DND-41 (cell line): ENCODE measurements at regions not wholly inside any gene's neighbourhood (a gene's known extent, or its start where the extent isn't known, plus 50 kb on each side); places are given as distances from the start of the nearest gene placed in this dataset.

Experiments
- ATAC-seq: fragments of 200-7000 bp; cut with Tn5 transposase; 3 replicates; pipeline ENCODE4 v1.9.1; 2021; ENCODE audit warnings: low read depth; ENCODE audit not compliant: insufficient read depth
- DNase-seq: peaks from one replicate; pipeline ENCODE4 v3.0.0-alpha.2; 2020
- H2AFZ ChIP-seq: 2 replicates; pipeline ENCODE4 v1.6.0; 2012; ENCODE audit warnings: low read depth, low read length
- H3K27ac ChIP-seq: 2 replicates; pipeline ENCODE4 v1.5.1; 2012; ENCODE audit warnings: low read length, inconsistent platforms
- H3K27me3 ChIP-seq: fragments of 200-600 bp; sonication (generic); 2 replicates; pipeline ENCODE4 v1.6.0; 2012; ENCODE audit warnings: low read length, mild to moderate bottlenecking, inconsistent platforms; ENCODE audit not compliant: insufficient read depth, poor library complexity
- H3K36me3 ChIP-seq: 2 replicates; pipeline ENCODE4 v1.5.1; 2012; ENCODE audit warnings: low read length, inconsistent platforms; ENCODE audit not compliant: insufficient read depth
- H3K4me1 ChIP-seq: 2 replicates; pipeline ENCODE4 v1.5.1; 2012; ENCODE audit warnings: mild to moderate bottlenecking, low read length; ENCODE audit not compliant: insufficient read depth
- H3K4me2 ChIP-seq: 2 replicates; pipeline ENCODE4 v1.6.0; 2012; ENCODE audit warnings: mild to moderate bottlenecking, moderate library complexity, low read length, inconsistent platforms; ENCODE audit not compliant: insufficient read depth
- H3K4me3 ChIP-seq, 2 experiments: fragments of 200-600 bp in 1 of 2; shearing (Covaris generic) in 1 of 2; 2 replicates each; pipeline ENCODE4 v1.5.1; 2012 to 2016; ENCODE audit warnings: inconsistent platforms in 2 of 2, low read length in 2 of 2, mild to moderate bottlenecking in 2 of 2, low read depth in 1 of 2, moderate library complexity in 1 of 2
- H3K79me2 ChIP-seq: 2 replicates; pipeline ENCODE4 v1.6.0; 2012; ENCODE audit warnings: low read length, inconsistent platforms; ENCODE audit not compliant: insufficient read depth
- H3K9ac ChIP-seq: 2 replicates; pipeline ENCODE4 v1.6.0; 2012; ENCODE audit warnings: low read depth, mild to moderate bottlenecking, inconsistent platforms, low read length, moderate library complexity
- H3K9me3 ChIP-seq: 2 replicates; pipeline ENCODE4 v1.5.1; 2012; ENCODE audit warnings: low read length, moderate library complexity, mild to moderate bottlenecking, inconsistent platforms; ENCODE audit not compliant: insufficient read depth, severe bottlenecking
- H4K20me1 ChIP-seq: 2 replicates; pipeline ENCODE4 v1.6.0; 2012; ENCODE audit warnings: low read length; ENCODE audit not compliant: insufficient read depth
- EZH2 ChIP-seq: IDR thresholded peaks from 3 replicates; pipeline ENCODE4 v1.6.1; 2012; ENCODE audit warnings: borderline replicate concordance, low read depth, mild to moderate bottlenecking, moderate library complexity, low read length, inconsistent platforms; ENCODE audit not compliant: severe bottlenecking
- TF ChIP-seq, protein P1 (sequence below): IDR thresholded peaks from 2 replicates; pipeline ENCODE4 v1.5.1; 2012; ENCODE audit warnings: borderline replicate concordance, low read length, moderate library complexity, mild to moderate bottlenecking; ENCODE audit not compliant: poor library complexity, severe bottlenecking; ENCODE audit errors: extremely low read depth

DNA sequence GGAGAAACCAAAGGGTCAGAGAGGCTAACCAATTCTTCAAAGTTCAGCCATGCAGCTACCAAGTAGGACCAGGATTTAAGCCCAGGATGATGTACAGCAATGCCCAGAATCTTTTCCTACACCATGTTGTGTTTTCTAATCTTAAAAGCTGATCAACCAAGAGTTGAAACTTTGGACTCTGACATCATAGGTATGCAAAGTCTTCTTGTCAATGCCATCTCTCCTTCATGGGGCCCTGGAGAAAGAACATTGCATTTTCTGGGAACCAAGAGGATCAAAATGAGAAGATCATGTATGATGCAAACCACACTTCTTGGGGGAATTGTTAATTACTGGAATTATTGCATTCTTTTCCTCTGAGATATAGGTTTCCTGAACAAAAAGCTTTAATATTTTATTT, 54.4 kb upstream of the XPA start:
- no peak overlapping the region for H3K9ac ChIP-seq

DNA sequence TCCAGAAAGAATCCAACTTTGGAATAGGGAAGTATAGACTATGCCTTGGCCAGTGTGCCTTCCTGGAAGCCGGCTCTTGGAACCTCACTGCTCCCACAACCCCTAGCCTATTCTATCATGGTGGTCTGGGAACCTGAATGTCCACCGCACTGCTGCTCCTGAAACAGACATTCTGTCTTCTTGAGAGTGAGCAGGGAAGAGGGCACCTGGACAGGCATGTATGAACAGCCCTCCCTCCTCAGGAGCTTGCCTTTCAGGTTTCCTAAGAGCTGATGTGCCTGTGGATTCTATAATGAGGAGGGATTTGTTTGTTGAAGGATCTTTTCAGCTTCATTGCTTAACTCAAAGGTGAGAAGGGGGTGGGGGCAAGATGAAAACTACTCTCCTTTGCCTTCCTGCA, 55.1 kb upstream of the XPA start:
- Histone ChIP-seq H3K4me1 (no peaks in the 10 kb centered on the region), H3K36me3 (no peaks in the 10 kb centered on the region), H3K9me3 (no peaks in the 10 kb centered on the region), H4K20me1 (no peaks in the 10 kb centered on the region), H3K27ac (no peak overlapping the region), H2AFZ (no peak overlapping the region), H3K79me2 (no peaks in the 10 kb centered on the region), H3K4me2 (no peak overlapping the region), H3K9ac (no peak overlapping the region), H3K27me3 (peaks cover 14% of the 10 kb centered on the region), H3K4me3 (no peak overlapping the region)
- DNase-seq = no peak
- TF ChIP-seq EZH2 = no peak
- TF ChIP-seq, protein P1, sequence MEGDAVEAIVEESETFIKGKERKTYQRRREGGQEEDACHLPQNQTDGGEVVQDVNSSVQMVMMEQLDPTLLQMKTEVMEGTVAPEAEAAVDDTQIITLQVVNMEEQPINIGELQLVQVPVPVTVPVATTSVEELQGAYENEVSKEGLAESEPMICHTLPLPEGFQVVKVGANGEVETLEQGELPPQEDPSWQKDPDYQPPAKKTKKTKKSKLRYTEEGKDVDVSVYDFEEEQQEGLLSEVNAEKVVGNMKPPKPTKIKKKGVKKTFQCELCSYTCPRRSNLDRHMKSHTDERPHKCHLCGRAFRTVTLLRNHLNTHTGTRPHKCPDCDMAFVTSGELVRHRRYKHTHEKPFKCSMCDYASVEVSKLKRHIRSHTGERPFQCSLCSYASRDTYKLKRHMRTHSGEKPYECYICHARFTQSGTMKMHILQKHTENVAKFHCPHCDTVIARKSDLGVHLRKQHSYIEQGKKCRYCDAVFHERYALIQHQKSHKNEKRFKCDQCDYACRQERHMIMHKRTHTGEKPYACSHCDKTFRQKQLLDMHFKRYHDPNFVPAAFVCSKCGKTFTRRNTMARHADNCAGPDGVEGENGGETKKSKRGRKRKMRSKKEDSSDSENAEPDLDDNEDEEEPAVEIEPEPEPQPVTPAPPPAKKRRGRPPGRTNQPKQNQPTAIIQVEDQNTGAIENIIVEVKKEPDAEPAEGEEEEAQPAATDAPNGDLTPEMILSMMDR = no peak
- ATAC-seq = no peak

More for the DNA sequence above, 54.4 kb upstream of the XPA start:
- no peaks in the 10 kb centered on the region for H3K79me2 ChIP-seq
- TF ChIP-seq, protein P1 = no peak
- TF ChIP-seq EZH2 = no peak
- no peaks in the 10 kb centered on the region for H4K20me1 ChIP-seq
- DNase-seq (no peak), ATAC-seq (no peak)
- no peak overlapping the region for H3K27ac ChIP-seq
- H3K36me3 ChIP-seq = no peaks in the 10 kb centered on the region
- no peak overlapping the region for H2AFZ ChIP-seq
- H3K4me3 ChIP-seq = no peak overlapping the region
- no peak overlapping the region for H3K4me2 ChIP-seq
- H3K27me3 ChIP-seq = peaks cover 14% of the 10 kb centered on the region
- H3K9me3 ChIP-seq = no peaks in the 10 kb centered on the region
- H3K4me1 ChIP-seq = no peaks in the 10 kb centered on the region

DNA sequence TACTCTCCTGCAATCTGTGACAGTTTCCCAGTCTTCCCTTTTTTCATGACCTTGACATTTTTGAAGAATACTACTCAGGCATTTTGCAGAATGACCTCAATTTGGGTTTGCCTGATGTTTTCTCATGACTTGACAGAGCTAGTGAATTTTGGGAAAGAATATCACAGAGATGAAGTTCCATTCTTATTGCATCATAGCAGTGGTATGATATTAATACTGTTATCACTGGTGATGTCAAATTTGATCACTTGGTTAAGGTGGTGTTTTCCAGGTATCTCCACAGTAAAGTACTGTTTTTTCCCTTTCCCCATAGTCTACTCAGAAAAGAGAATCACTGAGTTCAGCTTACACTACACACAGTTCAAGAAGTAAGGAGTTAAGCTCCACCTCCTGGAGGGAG, 56.2 kb upstream of the XPA start:
- no peak for TF ChIP-seq EZH2
- TF ChIP-seq, protein P1 = no peak
- Histone ChIP-seq H3K4me3 (no peak overlapping the region), H3K9me3 (no peaks in the 10 kb centered on the region), H3K4me2 (no peak overlapping the region), H3K36me3 (no peaks in the 10 kb centered on the region), H4K20me1 (no peaks in the 10 kb centered on the region), H3K9ac (no peak overlapping the region), H3K4me1 (no peaks in the 10 kb centered on the region), H3K27ac (no peak overlapping the region), H3K79me2 (no peaks in the 10 kb centered on the region), H2AFZ (no peak overlapping the region), H3K27me3 (peaks cover 11% of the 10 kb centered on the region)
- DNase-seq (no peak), ATAC-seq (no peak)

DNA sequence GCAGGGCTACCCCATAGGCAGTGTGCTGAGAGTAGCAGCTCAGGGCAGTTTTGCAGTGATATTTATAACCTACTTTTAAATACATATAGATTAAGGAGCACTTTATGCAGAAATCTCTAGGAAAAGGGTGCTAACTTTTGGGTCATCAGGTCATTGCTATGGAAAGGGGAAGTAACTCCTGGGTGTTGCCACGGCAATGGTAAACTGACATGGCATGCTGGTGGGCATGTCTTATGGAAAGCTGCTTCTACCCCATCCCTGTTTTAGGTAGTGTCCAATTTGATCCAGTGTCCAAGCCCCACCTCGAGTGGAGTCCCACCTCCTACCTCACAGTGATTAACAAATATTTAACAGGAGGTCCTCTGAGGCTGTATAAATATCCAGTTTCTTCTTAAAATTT, 56.8 kb upstream of the XPA start:
- Histone ChIP-seq H3K4me2 (no peak overlapping the region), H3K4me3 (no peak overlapping the region), H3K36me3 (no peaks in the 10 kb centered on the region), H3K9me3 (no peaks in the 10 kb centered on the region), H3K27ac (no peak overlapping the region), H4K20me1 (no peaks in the 10 kb centered on the region), H3K27me3 (peaks cover 11% of the 10 kb centered on the region), H3K9ac (no peak overlapping the region), H3K79me2 (no peaks in the 10 kb centered on the region), H3K4me1 (no peaks in the 10 kb centered on the region), H2AFZ (no peak overlapping the region)
- DNase-seq (no peak), ATAC-seq (no peak)
- TF ChIP-seq, protein P1 = no peak
- TF ChIP-seq EZH2 = no peak
